CD14-positive monocyte (primary cell): ENCODE measurements at regions not wholly inside any gene's neighbourhood (a gene's known extent, or its start where the extent isn't known, plus 50 kb on each side); places are given as distances from the start of the nearest gene placed in this dataset.

ENCODE experiments used
- DNase-seq, 3 donors: peaks; one replicate each; pipeline ENCODE4 v3.0.0-alpha.2; 2011 to 2022
- H2AFZ ChIP-seq: 2 replicates; pipeline ENCODE4 v1.6.0; 2012; ENCODE audit warnings: mild to moderate bottlenecking, low read depth, low read length, inconsistent platforms; ENCODE audit not compliant: insufficient read depth, poor library complexity, severe bottlenecking
- H3K27ac ChIP-seq, 2 donors: 1 replicate in 1 of 2; 2 replicates in 1 of 2; pipeline ENCODE4 v1.5.1; 2012 to 2013; ENCODE audit warnings: low read length in 2 of 2, control low read depth in 1 of 2, inconsistent platforms in 1 of 2, low read depth in 1 of 2, mild to moderate bottlenecking in 1 of 2
- H3K27me3 ChIP-seq, 2 donors: one replicate each; pipeline versions ENCODE4 v1.6.0 to v1.6.1; 2011 to 2013; ENCODE audit warnings: low read length in 2 of 2; ENCODE audit not compliant: control insufficient read depth in 2 of 2, insufficient read depth in 2 of 2
- H3K36me3 ChIP-seq, 2 donors: replicated peaks in 1 of 2; 1 replicate in 1 of 2; 2 replicates in 1 of 2; pipeline versions ENCODE4 v1.5.1 to v1.6.1; 2012 to 2013; ENCODE audit warnings: low read length in 2 of 2, control low read depth in 1 of 2, inconsistent platforms in 1 of 2, mild to moderate bottlenecking in 1 of 2; ENCODE audit not compliant: insufficient read depth in 2 of 2, control insufficient read depth in 1 of 2
- H3K4me1 ChIP-seq, 2 donors: 1 replicate in 1 of 2; 2 replicates in 1 of 2; pipeline versions ENCODE4 v1.5.1 to v1.6.1; 2012 to 2013; ENCODE audit warnings: low read length in 2 of 2, control low read depth in 1 of 2, inconsistent platforms in 1 of 2, mild to moderate bottlenecking in 1 of 2, moderate library complexity in 1 of 2; ENCODE audit not compliant: insufficient read depth in 2 of 2, control insufficient read depth in 1 of 2
- H3K4me2 ChIP-seq: replicated peaks from 2 replicates; pipeline ENCODE3; 2012; ENCODE audit warnings: low read length, moderate library complexity, mild to moderate bottlenecking; ENCODE audit not compliant: poor library complexity, severe bottlenecking; ENCODE audit errors: extremely low read depth
- H3K4me3 ChIP-seq, 3 experiments: fragments of 200-600 bp in 1 of 3; sonication (generic) in 1 of 3; replicated peaks in 1 of 3; 1 replicate in 2 of 3; 2 replicates in 1 of 3; pipeline ENCODE4 v1.5.1; 2011 to 2013; ENCODE audit warnings: low read length in 3 of 3, mild to moderate bottlenecking in 3 of 3, control low read depth in 2 of 3, low read depth in 2 of 3, inconsistent platforms in 1 of 3, moderate library complexity in 1 of 3
- H3K79me2 ChIP-seq: 2 replicates; pipeline ENCODE4 v1.6.0; 2012; ENCODE audit warnings: mild to moderate bottlenecking, control low read depth, inconsistent platforms, low read length, moderate library complexity; ENCODE audit not compliant: insufficient read depth
- H3K9ac ChIP-seq: 2 replicates; pipeline ENCODE4 v1.6.0; 2017; ENCODE audit warnings: low read length, mild to moderate bottlenecking; ENCODE audit not compliant: insufficient read depth, poor library complexity, severe bottlenecking
- H3K9me3 ChIP-seq, 2 donors: replicated peaks in 1 of 2; 1 replicate in 1 of 2; 2 replicates in 1 of 2; pipeline versions ENCODE4 v1.5.1 to v1.6.1; 2012 to 2013; ENCODE audit warnings: low read length in 2 of 2, control low read depth in 1 of 2; ENCODE audit not compliant: control insufficient read depth in 1 of 2, insufficient read depth in 1 of 2
- H4K20me1 ChIP-seq: 2 replicates; pipeline ENCODE4 v1.6.0; 2012; ENCODE audit warnings: mild to moderate bottlenecking, low read length, control low read depth, moderate library complexity; ENCODE audit not compliant: insufficient read depth
- H3K27ac Mint-ChIP-seq, 7 donors: one replicate each; pipeline ENCODE4 v1.8.0; 2020; ENCODE audit warnings: mild to moderate bottlenecking in 7 of 7, mixed read lengths in 7 of 7, moderate library complexity in 6 of 7, inconsistent platforms in 2 of 7
- H3K27me3 Mint-ChIP-seq, 3 donors: one replicate each; pipeline ENCODE4 v1.8.0; 2021 to 2022; ENCODE audit warnings: low read depth in 3 of 3, mild to moderate bottlenecking in 3 of 3, mixed read lengths in 3 of 3, moderate library complexity in 3 of 3, inconsistent platforms in 1 of 3
- H3K36me3 Mint-ChIP-seq, 2 donors: one replicate each; pipeline ENCODE4 v1.8.0; 2020; ENCODE audit warnings: mixed read lengths in 2 of 2, inconsistent platforms in 1 of 2, mild to moderate bottlenecking in 1 of 2
- H3K4me1 Mint-ChIP-seq: one replicate; pipeline ENCODE4 v1.8.0; 2020; ENCODE audit warnings: mild to moderate bottlenecking, mixed read lengths
- H3K4me3 Mint-ChIP-seq, 2 donors: one replicate each; pipeline ENCODE4 v1.8.0; 2020; ENCODE audit warnings: mild to moderate bottlenecking in 2 of 2, mixed read lengths in 2 of 2, moderate library complexity in 1 of 2
- H3K9me3 Mint-ChIP-seq, 7 donors: one replicate each; pipeline ENCODE4 v1.8.0; 2020 to 2022; ENCODE audit warnings: mixed read lengths in 7 of 7, mild to moderate bottlenecking in 6 of 7, moderate library complexity in 6 of 7, inconsistent platforms in 2 of 7
- CTCF ChIP-seq: fragments of 200-600 bp; IDR thresholded peaks from one replicate; pipeline ENCODE4 v1.8.0; 2022; ENCODE audit warnings: antibody characterized with exemption, mild to moderate bottlenecking
- WGBS: methylation state at CpG from one replicate; pipeline ENCODE4 v1.1.5; 2013; ENCODE audit warnings: missing lambda C conversion rate; ENCODE audit not compliant: insufficient coverage; 5-methylcytosine and 5-hydroxymethylcytosine counted together
- intact Hi-C, 2 donors: fragments of 100-400 bp; cut with micrococcal nuclease; formaldehyde crosslinking; loops; one replicate each; pipeline versions ENCODE4 v1.15.0 to v1.15.1; 2023

DNA sequence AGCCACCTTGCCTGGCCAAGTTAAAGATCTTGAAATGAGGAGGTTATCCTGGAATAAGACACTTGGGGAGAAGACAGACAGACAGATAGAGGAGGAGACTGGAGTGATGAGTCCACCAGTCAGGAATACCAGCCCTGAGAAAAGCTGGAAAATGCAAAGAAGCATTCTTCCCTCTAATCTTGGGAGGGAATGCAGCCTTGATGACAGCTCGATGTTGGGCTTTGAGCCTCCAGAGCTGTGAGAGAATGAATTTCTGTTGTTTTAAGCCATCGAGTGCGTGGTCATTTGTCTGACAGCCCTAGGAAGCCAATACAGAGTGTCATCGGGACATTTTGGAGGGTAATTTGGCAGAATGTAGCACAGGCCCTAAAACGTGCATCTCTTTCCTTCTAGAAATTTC is 199.1 kb upstream of the IER5L start:
- Histone ChIP-seq H3K79me2 (no peaks in the 10 kb centered on the region), H3K27me3 (no peaks in the 10 kb centered on the region), H3K9me3 (no peaks in the 10 kb centered on the region), H2AFZ (no peak overlapping the region), H4K20me1 (no peaks in the 10 kb centered on the region), H3K4me1 (peaks cover 6 to 8% of the 10 kb centered on the region in 2 donors), H3K4me3 (no peak overlapping the region), H3K9ac (no peak overlapping the region), H3K27ac (no peak overlapping the region), H3K4me2 (no peak overlapping the region), H3K36me3 (no peaks in the 10 kb centered on the region)
- Mint-ChIP-seq H3K4me1 (peaks cover 10% of the 10 kb centered on the region), H3K4me3 (no peak overlapping the region), H3K9me3 (peaks cover 0 to 2% (median 0%) of the 10 kb centered on the region in 7 donors), H3K27ac (peak overlapping the region in 1 of 7 donors; percentile 33), H3K27me3 (peaks cover 0 to 6% (median 4%) of the 10 kb centered on the region in 3 donors), H3K36me3 (no peaks in the 10 kb centered on the region)
- DNase-seq = no peak
- WGBS = 100% methylated on average over 1 of the region's 5 CpGs
- TF ChIP-seq CTCF = no peak
- intact Hi-C loops = no loop called here

DNA sequence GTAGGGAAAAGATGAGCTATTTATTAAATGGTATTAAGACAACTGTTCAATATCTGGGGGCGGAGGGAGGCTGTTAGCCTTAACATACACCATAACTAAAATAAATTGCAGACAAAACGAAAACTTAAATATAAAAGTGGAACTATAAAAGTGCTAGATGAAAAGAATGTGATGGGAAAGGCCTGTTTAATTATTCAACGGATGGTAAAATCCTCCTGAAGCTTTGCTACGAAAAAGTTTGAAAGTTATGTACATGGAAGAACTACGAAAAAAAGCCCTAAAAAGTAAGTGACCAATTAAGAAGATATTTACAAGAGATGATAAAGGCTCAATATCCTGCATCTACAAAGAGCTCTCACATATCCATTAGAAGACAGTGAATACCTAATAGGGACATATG is 197.8 kb upstream of the IER5L start:
- peaks cover 0 to 6% (median 4%) of the 10 kb centered on the region in 3 donors for H3K27me3 Mint-ChIP-seq
- Histone ChIP-seq H3K79me2 (no peaks in the 10 kb centered on the region), H3K27ac (no peak overlapping the region), H3K9ac (no peak overlapping the region), H3K4me2 (no peak overlapping the region), H3K9me3 (peaks cover 0 to 2% of the 10 kb centered on the region in 2 donors), H3K36me3 (no peaks in the 10 kb centered on the region), H3K4me3 (no peak overlapping the region), H2AFZ (no peak overlapping the region), H3K27me3 (no peaks in the 10 kb centered on the region), H3K4me1 (peaks cover 4 to 6% of the 10 kb centered on the region in 2 donors), H4K20me1 (no peaks in the 10 kb centered on the region)
- no CpG with 5 or more reads among the region's 5 CpGs for WGBS
- H3K9me3 Mint-ChIP-seq = peaks cover 0 to 2% (median 0%) of the 10 kb centered on the region in 7 donors
- intact Hi-C loops = no loop called here
- no peak overlapping the region for H3K4me3 Mint-ChIP-seq
- no peaks in the 10 kb centered on the region for H3K36me3 Mint-ChIP-seq
- H3K4me1 Mint-ChIP-seq = peaks cover 10% of the 10 kb centered on the region
- no peak for TF ChIP-seq CTCF
- no peak overlapping the region for H3K27ac Mint-ChIP-seq
- DNase-seq = no peak
